Colonic mucosa (tissue), 4 donors: ENCODE measurements at regions not wholly inside any gene's neighbourhood (a gene's known extent, or its start where the extent isn't known, plus 50 kb on each side); places are given as distances from the start of the nearest gene placed in this dataset.
A peak's percentile ranks its signal among the peaks of the same experiment; 100 is the strongest.

Source experiments
- DNase-seq: peaks from one replicate; pipeline ENCODE4 v3.0.0-alpha.2; 2020
- H3K27ac ChIP-seq: fragments of 200-600 bp; one replicate; pipeline ENCODE4 v1.8.0; 2021
- H3K27me3 ChIP-seq: fragments of 200-600 bp; one replicate; pipeline ENCODE4 v1.8.0; 2021
- H3K36me3 ChIP-seq: fragments of 200-600 bp; one replicate; pipeline ENCODE4 v1.8.0; 2021
- H3K4me1 ChIP-seq: fragments of 200-600 bp; one replicate; pipeline ENCODE4 v1.8.0; 2021; ENCODE audit warnings: mild to moderate bottlenecking
- H3K4me3 ChIP-seq: fragments of 200-600 bp; one replicate; pipeline ENCODE4 v1.8.0; 2021
- H3K9ac ChIP-seq, 2 donors: one replicate each; pipeline ENCODE4 v1.7.0; 2013; ENCODE audit warnings: control low read depth in 2 of 2, low read depth in 2 of 2, low read length in 2 of 2
- H3K9me3 ChIP-seq: fragments of 200-600 bp; one replicate; pipeline ENCODE4 v1.8.0; 2021
- CTCF ChIP-seq: fragments of 200-600 bp; IDR thresholded peaks from one replicate; pipeline ENCODE4 v1.8.0; 2022; ENCODE audit warnings: antibody characterized with exemption, mild to moderate bottlenecking
- intact Hi-C: fragments of 100-400 bp; cut with DNase I; formaldehyde crosslinking; loops from one replicate; pipeline ENCODE4 v1.14.1; 2022
- donor health status: healthy.
- donor health status: DM: no; HTN: no; CAD: no.
- donor health status: DM: no; HTN: no; CAD: no.

- H3K36me3 ChIP-seq: no peaks in the 10 kb centered on the region
- no peak overlapping the region for H3K4me3 ChIP-seq
- no peaks in the 10 kb centered on the region for H3K4me1 ChIP-seq
- no peak overlapping the region for H3K9ac ChIP-seq
- intact Hi-C loops: no loop called here
- no peaks in the 10 kb centered on the region for H3K27me3 ChIP-seq
- DNase-seq: no peak
- H3K27ac ChIP-seq: no peak overlapping the region
- no peaks in the 10 kb centered on the region for H3K9me3 ChIP-seq
- TF ChIP-seq CTCF: no peak
Observed at GRCh38 chr16:72569677-72570076, 397.7 kb upstream of the PMFBP1 start.

- Histone ChIP-seq H3K36me3 (no peaks in the 10 kb centered on the region), H3K27me3 (no peaks in the 10 kb centered on the region), H3K27ac (no peak overlapping the region), H3K9ac (no peak overlapping the region), H3K9me3 (no peaks in the 10 kb centered on the region), H3K4me1 (no peaks in the 10 kb centered on the region), H3K4me3 (no peak overlapping the region)
- DNase-seq: no peak
- TF ChIP-seq CTCF: no peak
- intact Hi-C loops: no loop called here
Observed at GRCh38 chr16:72568502-72568901, 396.5 kb upstream of the PMFBP1 start.

GRCh38 chr16:72566174-72566573 is 394.2 kb upstream of the PMFBP1 start:
- no peak for DNase-seq
- intact Hi-C loops: no loop called here
- H3K9ac ChIP-seq: no peak overlapping the region
- H3K9me3 ChIP-seq: no peaks in the 10 kb centered on the region
- H3K4me3 ChIP-seq: no peak overlapping the region
- no peaks in the 10 kb centered on the region for H3K27me3 ChIP-seq
- no peaks in the 10 kb centered on the region for H3K36me3 ChIP-seq
- no peaks in the 10 kb centered on the region for H3K4me1 ChIP-seq
- no peak for TF ChIP-seq CTCF
- no peak overlapping the region for H3K27ac ChIP-seq

- TF ChIP-seq CTCF: no peak
- Histone ChIP-seq H3K9ac (no peak overlapping the region), H3K4me1 (no peaks in the 10 kb centered on the region), H3K27ac (no peak overlapping the region), H3K27me3 (no peaks in the 10 kb centered on the region), H3K9me3 (no peaks in the 10 kb centered on the region), H3K4me3 (no peak overlapping the region), H3K36me3 (no peaks in the 10 kb centered on the region)
- intact Hi-C loops: no loop called here
- DNase-seq: no peak
Observed at GRCh38 chr16:72565106-72565505, 393.2 kb upstream of the PMFBP1 start.

- intact Hi-C loops: no loop called here
- no peaks in the 10 kb centered on the region for H3K9me3 ChIP-seq
- no peak for TF ChIP-seq CTCF
Observed at GRCh38 chr16:72560617-72561016, 388.7 kb upstream of the PMFBP1 start.

GRCh38 chr16:72558501-72558900 is 386.5 kb upstream of the PMFBP1 start:
- no peak for TF ChIP-seq CTCF
- intact Hi-C loops: no loop called here
- no peak for DNase-seq
- no peaks in the 10 kb centered on the region for H3K9me3 ChIP-seq
- H3K27ac ChIP-seq: no peak overlapping the region
- no peak overlapping the region for H3K9ac ChIP-seq
- H3K36me3 ChIP-seq: no peaks in the 10 kb centered on the region
- H3K27me3 ChIP-seq: no peaks in the 10 kb centered on the region
- no peaks in the 10 kb centered on the region for H3K4me1 ChIP-seq
- no peak overlapping the region for H3K4me3 ChIP-seq

More at GRCh38 chr16:72560617-72561016, 388.7 kb upstream of the PMFBP1 start:
- DNase-seq: no peak
- Histone ChIP-seq H3K9ac (peak overlapping the region in 1 of 2 donors; percentile 5), H3K27ac (no peak overlapping the region), H3K27me3 (no peaks in the 10 kb centered on the region), H3K36me3 (no peaks in the 10 kb centered on the region), H3K4me1 (no peaks in the 10 kb centered on the region), H3K4me3 (no peak overlapping the region)
